ENCODE measurements at regions not wholly inside any gene's neighbourhood (a gene's known extent, or its start where the extent isn't known, plus 50 kb on each side); places are given as distances from the start of the nearest gene placed in this dataset.

GRCh38 chr11:88448131-88448670 is 110.7 kb upstream of the CTSC start:
- no peak for FAIRE-seq

DNA sequence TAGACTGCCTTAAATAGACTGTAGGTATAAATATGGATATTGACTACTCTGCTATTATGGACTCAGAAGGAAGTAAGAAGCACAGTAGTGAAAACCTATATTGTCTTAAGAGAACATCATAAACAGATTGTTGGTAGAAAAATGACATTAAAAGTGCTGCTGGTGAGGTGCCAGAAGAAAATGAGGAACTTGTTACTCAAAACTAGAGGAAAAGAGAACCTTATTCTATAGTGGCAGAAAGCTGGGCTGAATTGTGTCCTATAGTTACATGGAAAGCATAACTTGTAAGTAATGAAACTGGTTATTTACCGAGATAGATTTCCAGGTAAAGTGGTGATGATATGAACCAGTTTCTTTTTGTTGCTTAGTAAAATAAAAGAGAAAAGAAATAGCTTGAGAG is 109.7 kb upstream of the CTSC start:
- FAIRE-seq: no peak

- no peak for FAIRE-seq
Measured at GRCh38 chr11:88439356-88439755, 101.8 kb upstream of the CTSC start.

- FAIRE-seq: no peak
Measured at GRCh38 chr11:88438721-88439120, 101.2 kb upstream of the CTSC start.

DNA sequence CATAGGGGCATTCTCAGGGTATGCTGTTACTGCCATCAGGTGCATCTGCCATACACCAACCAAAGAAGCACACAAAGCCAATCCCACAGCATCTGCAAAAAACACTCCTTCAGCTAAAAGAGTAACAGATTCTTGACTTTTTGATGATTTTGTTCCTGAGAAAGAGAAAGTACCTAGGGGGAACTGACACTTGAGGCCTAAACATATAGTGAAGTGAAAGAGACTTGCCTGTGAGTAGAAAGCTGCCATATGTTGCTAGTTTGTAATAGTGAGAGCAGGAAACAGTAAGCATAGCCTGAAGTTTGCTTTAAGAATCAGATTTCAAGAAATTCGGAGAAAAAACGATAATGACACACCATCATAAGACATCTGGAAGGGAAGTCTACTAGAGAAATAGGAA is 97.9 kb upstream of the CTSC start:
- FAIRE-seq: no peak

DNA sequence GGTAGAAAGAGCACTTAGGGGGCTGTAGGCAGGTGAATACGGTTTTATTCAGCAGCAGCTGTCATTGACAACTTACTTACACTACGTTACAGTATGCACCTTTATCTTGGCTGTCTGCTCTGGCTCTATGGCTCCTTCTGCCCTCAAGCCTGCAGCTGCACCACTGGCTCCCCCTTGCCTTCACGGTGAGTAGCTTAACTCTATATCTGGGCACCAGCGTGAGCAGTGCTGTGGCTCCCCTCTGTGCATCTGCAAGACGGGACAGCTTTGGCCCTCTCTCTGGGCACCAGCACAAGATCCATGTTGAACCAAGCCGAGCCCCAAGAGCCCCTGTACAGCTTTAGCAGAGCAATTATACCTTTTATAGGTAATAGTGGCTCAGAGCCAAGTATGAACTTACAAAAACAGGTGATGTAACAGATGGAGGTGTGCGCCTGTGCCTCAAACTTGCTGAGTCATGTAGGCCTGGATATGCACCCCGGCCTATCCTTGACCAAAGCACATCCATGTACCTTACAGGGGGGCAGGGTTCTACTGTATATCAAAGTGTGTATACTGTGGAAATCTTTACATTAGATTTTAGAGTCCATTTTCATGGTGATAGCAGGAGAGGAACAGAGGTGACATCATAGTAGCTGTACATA is 96.9 kb upstream of the CTSC start:
- no peak for FAIRE-seq

DNA sequence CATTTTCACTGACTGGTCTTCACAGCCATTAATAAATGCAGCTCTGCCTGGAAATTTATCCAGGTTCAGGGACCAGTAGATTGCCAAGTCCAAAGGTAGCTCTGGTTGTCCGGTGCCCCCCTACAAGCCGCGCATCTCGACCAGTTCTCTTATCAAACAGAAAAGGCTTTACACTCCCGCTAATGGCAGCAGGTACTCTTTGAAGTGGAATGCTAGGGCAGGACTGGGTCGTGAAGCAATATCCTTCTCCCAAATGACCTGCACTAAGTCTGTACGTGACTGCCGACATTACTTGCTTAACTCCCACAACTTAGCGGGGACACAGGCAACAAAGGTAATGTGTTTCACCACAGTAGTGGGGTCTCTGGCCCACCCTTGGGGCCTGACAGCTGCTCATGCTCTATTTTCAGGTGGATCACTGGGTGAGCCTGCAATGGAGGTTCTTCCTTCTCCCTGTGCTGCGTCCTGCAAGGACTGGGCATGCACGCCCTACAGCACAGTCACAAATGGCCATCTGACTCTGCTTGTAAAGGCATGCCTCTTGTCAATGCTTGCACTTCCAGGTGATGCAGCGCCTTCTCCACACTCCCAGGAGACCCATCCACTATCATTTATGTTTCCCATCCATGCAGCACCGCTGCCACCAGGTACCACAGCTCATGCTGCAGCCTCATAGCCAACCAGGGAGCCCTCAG is 96.1 kb upstream of the CTSC start:
- no peak for FAIRE-seq

- no peak for FAIRE-seq
Measured at GRCh38 chr11:88431675-88432341, 94.3 kb upstream of the CTSC start.

DNA sequence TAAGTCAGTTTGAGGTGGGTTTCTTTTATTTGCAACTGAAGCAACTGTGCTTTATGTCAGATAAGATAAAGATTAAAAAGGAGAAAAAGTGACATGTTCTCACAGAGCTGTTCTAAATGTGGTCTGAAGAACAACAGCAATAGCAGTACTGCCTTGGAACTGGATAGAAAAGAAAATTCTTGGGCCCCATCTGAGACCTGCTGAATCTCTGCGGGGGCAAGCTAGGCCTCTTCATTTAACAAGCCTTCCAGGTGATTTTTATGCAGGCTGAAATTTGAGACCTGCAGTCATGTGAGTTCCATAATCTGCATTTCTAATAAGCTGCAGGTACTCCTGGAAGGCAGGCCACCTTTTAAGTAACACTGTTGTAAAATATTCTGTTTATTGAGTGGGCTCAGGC is 91.4 kb upstream of the CTSC start:
- FAIRE-seq: no peak

DNA sequence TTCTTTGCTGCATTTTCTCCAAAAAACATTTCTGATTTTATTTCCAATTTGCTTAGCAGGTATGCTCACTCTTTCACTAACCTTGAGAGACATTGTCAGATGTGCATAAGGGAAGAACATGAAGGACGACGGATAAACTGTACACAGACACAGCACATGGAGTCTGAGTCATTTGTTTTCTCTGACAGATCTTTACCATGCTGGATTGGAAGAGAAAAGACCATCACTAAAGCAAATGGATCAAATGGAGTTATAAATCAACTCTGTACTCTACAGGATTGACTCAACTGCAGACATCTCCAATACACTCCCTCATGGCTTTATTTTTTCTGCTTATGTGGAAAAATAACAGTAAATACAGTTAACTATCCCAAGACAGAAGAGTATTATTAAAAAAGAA is 90.2 kb upstream of the CTSC start:
- no peak for FAIRE-seq

- no peak for FAIRE-seq
Measured at GRCh38 chr11:88424881-88425280, 87.3 kb upstream of the CTSC start.

DNA sequence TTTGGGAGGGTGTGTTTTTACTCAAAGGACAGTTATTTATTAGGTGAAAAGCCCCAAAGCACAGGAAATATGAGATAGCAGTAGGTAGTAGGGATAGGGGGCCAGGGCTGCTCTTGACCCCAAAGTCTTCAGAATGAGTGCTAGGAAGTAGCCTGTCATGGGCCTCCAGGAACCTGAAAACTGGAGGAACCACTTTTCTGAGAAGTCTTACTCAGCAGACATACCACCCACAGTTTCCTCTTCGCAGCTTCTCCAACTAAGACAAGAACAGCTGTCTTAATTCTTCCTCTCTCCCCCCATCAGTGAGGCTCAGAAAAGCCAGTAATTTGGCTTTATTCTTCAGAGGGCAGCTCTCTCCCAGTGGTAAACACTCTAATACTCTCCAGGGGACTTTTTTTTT is 84.0 kb upstream of the CTSC start:
- FAIRE-seq: no peak

GRCh38 chr11:88420165-88420791 is 82.7 kb upstream of the CTSC start:
- FAIRE-seq: no peak

DNA sequence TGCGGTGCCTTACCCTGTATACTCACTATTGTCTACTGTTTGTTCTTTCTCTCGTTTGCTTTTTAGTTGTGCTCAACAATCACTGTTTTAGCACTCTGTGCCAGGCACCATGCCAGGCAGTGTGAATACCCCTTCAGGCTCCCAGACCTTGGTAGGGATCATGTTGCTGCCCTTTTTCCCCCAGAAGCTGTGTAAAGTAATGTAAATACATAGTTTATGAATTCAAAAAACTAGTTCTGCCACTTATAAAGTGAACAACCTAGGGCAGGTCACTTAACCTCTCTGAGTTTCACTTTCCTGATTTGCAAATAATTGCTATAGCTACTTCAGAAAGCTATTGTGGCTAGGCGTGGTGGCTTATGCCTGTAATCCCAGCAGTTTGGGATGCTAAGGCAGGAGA is 81.0 kb upstream of the CTSC start:
- FAIRE-seq: no peak

DNA sequence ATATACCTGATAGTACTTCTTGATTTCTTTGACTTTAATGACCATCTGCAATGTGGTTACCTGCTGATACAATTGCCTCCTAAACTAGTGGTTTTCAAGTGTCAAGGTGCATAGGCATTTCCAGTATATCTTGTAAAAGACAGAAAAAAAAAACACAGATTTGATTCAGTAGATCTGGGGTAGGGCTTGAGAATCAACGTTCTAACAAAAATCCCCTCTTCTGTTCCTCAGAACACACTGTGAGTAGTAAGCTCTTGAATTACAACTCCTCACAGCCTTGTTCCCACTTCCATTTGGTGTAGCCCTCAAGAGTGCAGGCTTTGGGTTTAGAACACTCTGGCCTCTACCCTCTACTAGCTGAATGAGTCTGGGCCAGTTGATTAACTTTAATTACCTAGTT is 78.0 kb upstream of the CTSC start:
- no peak for FAIRE-seq

- no peak for FAIRE-seq
Measured at GRCh38 chr11:88414981-88415413, 77.5 kb upstream of the CTSC start.

DNA sequence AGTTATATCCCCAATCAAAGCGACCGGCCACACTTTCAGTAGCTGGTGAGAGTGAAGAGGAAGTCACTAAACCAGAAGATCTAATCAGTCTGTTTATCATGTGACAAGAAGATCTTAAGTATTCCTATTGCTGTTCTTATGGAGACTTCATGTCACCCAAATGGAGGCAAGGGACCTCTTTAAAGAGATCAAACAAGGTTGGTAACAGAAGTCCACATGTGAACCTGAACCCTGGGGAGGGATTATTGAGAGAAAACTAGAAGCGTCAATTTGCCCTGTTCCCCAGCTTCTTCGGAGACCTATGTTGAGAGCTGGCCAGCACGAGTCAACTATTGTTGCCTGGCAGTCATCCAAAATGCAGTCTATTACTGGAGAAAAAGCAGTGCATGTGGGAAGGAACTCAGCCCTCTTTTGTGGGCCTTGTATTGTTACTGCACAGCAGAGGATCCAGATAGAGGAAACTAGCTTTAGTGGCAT is 76.9 kb upstream of the CTSC start:
- FAIRE-seq: no peak

- FAIRE-seq: no peak
Measured at GRCh38 chr11:88411265-88411664, 73.7 kb upstream of the CTSC start.

DNA sequence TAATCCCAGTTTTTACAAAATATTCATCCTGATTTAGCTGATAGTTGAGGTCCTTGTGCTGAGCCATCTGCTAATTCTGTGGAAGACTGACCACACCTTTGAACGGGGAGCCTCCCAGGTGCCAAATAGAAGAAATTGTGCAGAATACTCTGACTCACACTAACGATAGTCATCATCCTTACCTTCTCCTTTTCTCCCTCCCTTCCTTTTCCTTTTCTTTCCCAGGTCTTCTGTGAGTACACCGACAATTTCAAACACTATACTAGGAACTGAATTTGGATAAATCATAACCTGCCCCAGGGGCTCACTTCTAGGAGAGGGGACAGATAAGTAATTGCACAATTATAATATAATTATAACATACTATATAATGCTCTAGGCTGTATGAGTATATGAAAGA is 73.1 kb upstream of the CTSC start:
- no peak for FAIRE-seq

DNA sequence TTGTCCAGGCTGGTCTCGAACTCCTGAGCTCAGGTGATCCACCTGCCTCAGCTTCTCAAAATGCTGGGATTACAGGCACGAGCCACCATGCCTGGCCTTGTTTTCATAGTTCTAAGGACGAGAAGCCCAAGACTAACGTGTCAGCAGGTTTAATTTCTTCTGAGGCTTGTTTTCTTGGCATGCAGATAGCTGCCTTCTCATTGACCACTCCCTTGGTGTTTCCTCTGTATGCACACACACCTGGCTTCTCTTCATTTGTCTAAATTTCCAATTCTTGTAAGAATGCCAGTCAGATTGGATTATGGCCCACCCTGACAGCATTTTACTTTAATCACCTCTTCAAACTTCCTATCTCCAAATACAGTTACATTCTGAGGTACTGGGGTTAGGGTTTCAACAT is 72.5 kb upstream of the CTSC start:
- FAIRE-seq: no peak

GRCh38 chr11:88406876-88407275 is 69.3 kb upstream of the CTSC start:
- no peak for FAIRE-seq

- FAIRE-seq: no peak
Measured at GRCh38 chr11:88405853-88406252, 68.3 kb upstream of the CTSC start.

- FAIRE-seq: no peak
Measured at GRCh38 chr11:88404932-88405710, 67.6 kb upstream of the CTSC start.

All from islet of Langerhans (tissue), 1 donor.